SK-N-SH treated with all-trans-retinoic acid at 6 μM for 48 hours (cell line): ENCODE measurements at regions not wholly inside any gene's neighbourhood (a gene's known extent, or its start where the extent isn't known, plus 50 kb on each side); places are given as distances from the start of the nearest gene placed in this dataset.

Experiments used
- ATAC-seq: fragments of 200-7000 bp; cut with Tn5 transposase; 3 replicates; pipeline ENCODE4 v1.9.1; 2020; ENCODE audit warnings: mild to moderate bottlenecking, moderate library complexity
- BACH2 ChIP-seq: fragments of 250-450 bp; sonication (Bioruptor Pico); IDR thresholded peaks from 2 replicates; pipeline ENCODE4 v1.9.0; 2021; ENCODE audit warnings: mild to moderate bottlenecking, borderline replicate concordance
- CREB5 ChIP-seq: fragments of 250-450 bp; sonication (Bioruptor Pico); IDR thresholded peaks from 2 replicates; pipeline ENCODE4 v1.5.1; 2020; ENCODE audit warnings: low read depth, mild to moderate bottlenecking, moderate library complexity
- CSDC2 ChIP-seq: fragments of 250-450 bp; sonication (Bioruptor Pico); IDR thresholded peaks from 2 replicates; pipeline ENCODE4 v1.5.0; 2020; ENCODE audit warnings: mild to moderate bottlenecking, moderate library complexity
- ESRRG ChIP-seq: fragments of 250-450 bp; sonication (Bioruptor Pico); IDR thresholded peaks from 2 replicates; pipeline ENCODE4 v1.6.1; 2021; ENCODE audit warnings: mild to moderate bottlenecking
- GLIS3 ChIP-seq: fragments of 250-450 bp; sonication (Bioruptor Pico); IDR thresholded peaks from 2 replicates; pipeline ENCODE4 v1.5.0; 2020; ENCODE audit warnings: mild to moderate bottlenecking, moderate library complexity
- ISL1 ChIP-seq: fragments of 250-450 bp; sonication (Bioruptor Pico); IDR thresholded peaks from 2 replicates; pipeline ENCODE4 v2.1.2; 2022; ENCODE audit warnings: mild to moderate bottlenecking, moderate library complexity
- OSR1 ChIP-seq: fragments of 250-450 bp; sonication (Bioruptor Pico); IDR thresholded peaks from 2 replicates; pipeline ENCODE4 v1.8.0; 2022; ENCODE audit warnings: moderate library complexity, mild to moderate bottlenecking, inconsistent platforms
- POU6F1 ChIP-seq: fragments of 250-450 bp; sonication (Bioruptor Pico); IDR thresholded peaks from 2 replicates; pipeline ENCODE4 v1.8.0; 2021; ENCODE audit warnings: low read depth, mild to moderate bottlenecking, moderate library complexity, borderline replicate concordance
- PPARA ChIP-seq: fragments of 250-450 bp; sonication (Bioruptor Pico); IDR thresholded peaks from 2 replicates; pipeline ENCODE4 v1.5.0; 2020; ENCODE audit warnings: mild to moderate bottlenecking, borderline replicate concordance
- RARB ChIP-seq: fragments of 250-450 bp; sonication (Bioruptor Pico); IDR thresholded peaks from 2 replicates; pipeline ENCODE4 v1.8.0; 2021; ENCODE audit warnings: mild to moderate bottlenecking, moderate library complexity
- TCF4 ChIP-seq: fragments of 250-450 bp; sonication (Bioruptor Pico); IDR thresholded peaks from 2 replicates; pipeline ENCODE4 v1.8.0; 2021; ENCODE audit warnings: mild to moderate bottlenecking, moderate library complexity, borderline replicate concordance
- TOX ChIP-seq: fragments of 250-450 bp; sonication (Bioruptor Pico); IDR thresholded peaks from 2 replicates; pipeline ENCODE4 v1.8.0; 2021; ENCODE audit warnings: mild to moderate bottlenecking, moderate library complexity, borderline replicate concordance
- ZC3H10 ChIP-seq: fragments of 250-450 bp; sonication (Bioruptor Pico); IDR thresholded peaks from 2 replicates; pipeline ENCODE4 v1.5.1; 2021; ENCODE audit warnings: mild to moderate bottlenecking, moderate library complexity
- ZFP30 ChIP-seq: fragments of 450-650 bp; formaldehyde crosslinking; IDR thresholded peaks from 2 replicates; pipeline ENCODE4 v1.5.0; 2022; ENCODE audit warnings: mild to moderate bottlenecking, moderate library complexity
- ZNF70 ChIP-seq: fragments of 450-650 bp; formaldehyde crosslinking; IDR thresholded peaks from 2 replicates; pipeline ENCODE4 v1.5.0; 2020; ENCODE audit warnings: mild to moderate bottlenecking, moderate library complexity
- TF ChIP-seq, protein P1 (sequence below): fragments of 250-450 bp; sonication (Bioruptor Pico); IDR thresholded peaks from 2 replicates; pipeline ENCODE4 v1.5.0; 2020; ENCODE audit warnings: mild to moderate bottlenecking, moderate library complexity
- TF ChIP-seq, protein P2 (sequence below): fragments of 250-450 bp; sonication (Bioruptor Pico); IDR thresholded peaks from 2 replicates; pipeline ENCODE4 v1.5.1; 2021; ENCODE audit warnings: mild to moderate bottlenecking, moderate library complexity

DNA sequence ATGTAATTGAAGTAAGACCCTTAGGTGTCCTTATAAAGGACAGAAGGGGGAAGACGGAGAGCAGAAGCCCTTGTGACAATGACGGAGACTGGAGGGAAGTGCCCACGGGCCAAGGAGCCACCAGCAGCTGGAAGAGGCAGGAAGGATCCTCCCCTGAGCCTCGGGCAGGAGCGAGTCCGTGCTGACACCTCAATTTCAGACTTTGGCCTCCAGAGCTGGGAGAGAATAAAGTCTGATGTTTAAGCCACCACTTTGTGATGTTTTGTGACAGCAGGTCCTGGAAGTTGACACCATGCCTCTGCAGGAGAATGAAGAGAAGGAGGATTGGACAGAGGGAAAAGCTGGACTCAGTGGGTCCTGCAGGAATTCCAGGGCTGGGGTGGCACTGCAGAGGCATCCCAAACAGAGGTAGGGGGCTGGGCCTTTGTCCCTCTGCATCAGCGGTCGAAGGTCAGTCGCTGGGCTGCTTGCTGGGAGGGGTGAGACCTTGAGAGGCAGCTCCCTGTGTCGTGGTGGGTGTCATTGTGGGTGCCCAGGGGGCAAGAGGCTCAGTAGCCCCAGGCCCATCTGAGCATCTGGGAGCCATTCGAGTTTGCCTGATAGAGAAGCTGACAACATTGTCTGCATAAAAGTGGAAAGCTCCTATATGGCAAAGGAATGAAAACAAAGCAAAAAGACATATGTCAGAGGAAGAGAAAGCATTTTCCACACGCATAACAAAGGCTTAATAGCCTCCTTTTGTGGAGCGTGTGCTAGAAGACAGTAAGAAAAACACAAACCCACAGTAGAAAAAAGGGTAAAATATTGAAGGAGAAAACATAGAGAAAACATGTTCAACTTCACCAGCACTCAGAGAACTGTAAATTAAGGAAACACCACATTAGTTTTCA, 68.8 kb downstream of the RTL6 start:
- ATAC-seq, result no peak

GRCh38 chr22:44427611-44428470, 70.2 kb downstream of the RTL6 start:
- no peak for ATAC-seq
- no peak for TF ChIP-seq BACH2 (CRISPR knock-in tag)
- no peak for TF ChIP-seq TCF4
- no peak for TF ChIP-seq ZFP30 (CRISPR knock-in tag)
- no peak for TF ChIP-seq ZC3H10
- no peak for TF ChIP-seq TOX (CRISPR knock-in tag)
- TF ChIP-seq, protein P1, sequence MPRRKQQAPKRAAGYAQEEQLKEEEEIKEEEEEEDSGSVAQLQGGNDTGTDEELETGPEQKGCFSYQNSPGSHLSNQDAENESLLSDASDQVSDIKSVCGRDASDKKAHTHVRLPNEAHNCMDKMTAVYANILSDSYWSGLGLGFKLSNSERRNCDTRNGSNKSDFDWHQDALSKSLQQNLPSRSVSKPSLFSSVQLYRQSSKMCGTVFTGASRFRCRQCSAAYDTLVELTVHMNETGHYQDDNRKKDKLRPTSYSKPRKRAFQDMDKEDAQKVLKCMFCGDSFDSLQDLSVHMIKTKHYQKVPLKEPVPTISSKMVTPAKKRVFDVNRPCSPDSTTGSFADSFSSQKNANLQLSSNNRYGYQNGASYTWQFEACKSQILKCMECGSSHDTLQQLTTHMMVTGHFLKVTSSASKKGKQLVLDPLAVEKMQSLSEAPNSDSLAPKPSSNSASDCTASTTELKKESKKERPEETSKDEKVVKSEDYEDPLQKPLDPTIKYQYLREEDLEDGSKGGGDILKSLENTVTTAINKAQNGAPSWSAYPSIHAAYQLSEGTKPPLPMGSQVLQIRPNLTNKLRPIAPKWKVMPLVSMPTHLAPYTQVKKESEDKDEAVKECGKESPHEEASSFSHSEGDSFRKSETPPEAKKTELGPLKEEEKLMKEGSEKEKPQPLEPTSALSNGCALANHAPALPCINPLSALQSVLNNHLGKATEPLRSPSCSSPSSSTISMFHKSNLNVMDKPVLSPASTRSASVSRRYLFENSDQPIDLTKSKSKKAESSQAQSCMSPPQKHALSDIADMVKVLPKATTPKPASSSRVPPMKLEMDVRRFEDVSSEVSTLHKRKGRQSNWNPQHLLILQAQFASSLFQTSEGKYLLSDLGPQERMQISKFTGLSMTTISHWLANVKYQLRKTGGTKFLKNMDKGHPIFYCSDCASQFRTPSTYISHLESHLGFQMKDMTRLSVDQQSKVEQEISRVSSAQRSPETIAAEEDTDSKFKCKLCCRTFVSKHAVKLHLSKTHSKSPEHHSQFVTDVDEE (CRISPR knock-in tag), result no peak
- no peak for TF ChIP-seq ISL1 (CRISPR knock-in tag)
- no peak for TF ChIP-seq ESRRG (CRISPR knock-in tag)
- TF ChIP-seq, all 23 proteins: peak for 0

More for the DNA sequence above, 68.8 kb downstream of the RTL6 start:
- TF ChIP-seq BACH2 (CRISPR knock-in tag) (no peak), POU6F1 (no peak), CREB5 (CRISPR knock-in tag) (no peak), ESRRG (CRISPR knock-in tag) (no peak), ZNF70 (no peak)

DNA sequence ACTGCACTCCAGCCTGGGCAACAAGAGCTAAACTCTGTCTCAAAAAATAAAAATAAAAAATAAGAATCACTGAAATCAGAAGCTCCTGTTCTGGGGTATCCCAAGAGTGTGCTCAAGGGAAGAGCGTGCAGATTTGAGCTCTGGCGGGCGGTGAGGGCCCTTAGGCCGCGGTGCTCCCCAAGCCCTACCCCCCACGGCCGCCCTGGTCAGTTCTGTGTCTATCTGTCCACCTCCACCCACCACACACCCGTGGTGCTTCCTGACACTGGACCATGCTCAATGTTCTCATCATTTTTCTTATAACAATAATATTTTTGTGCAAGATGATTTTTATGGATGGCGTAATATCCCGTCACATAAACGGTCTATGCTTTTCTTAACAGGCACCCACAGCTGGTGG, 71.1 kb downstream of the RTL6 start:
- no peak for ATAC-seq
- TF ChIP-seq ZNF70 (no peak), ESRRG (CRISPR knock-in tag) (no peak), GLIS3 (no peak), ZFP30 (CRISPR knock-in tag) (no peak), TCF4 (no peak), CSDC2 (no peak), OSR1 (CRISPR knock-in tag) (no peak), PPARA (CRISPR knock-in tag) (no peak), TOX (CRISPR knock-in tag) (no peak), BACH2 (CRISPR knock-in tag) (no peak), RARB (CRISPR knock-in tag) (no peak)
- TF ChIP-seq, protein P1 (CRISPR knock-in tag), result no peak
- TF ChIP-seq, protein P2, sequence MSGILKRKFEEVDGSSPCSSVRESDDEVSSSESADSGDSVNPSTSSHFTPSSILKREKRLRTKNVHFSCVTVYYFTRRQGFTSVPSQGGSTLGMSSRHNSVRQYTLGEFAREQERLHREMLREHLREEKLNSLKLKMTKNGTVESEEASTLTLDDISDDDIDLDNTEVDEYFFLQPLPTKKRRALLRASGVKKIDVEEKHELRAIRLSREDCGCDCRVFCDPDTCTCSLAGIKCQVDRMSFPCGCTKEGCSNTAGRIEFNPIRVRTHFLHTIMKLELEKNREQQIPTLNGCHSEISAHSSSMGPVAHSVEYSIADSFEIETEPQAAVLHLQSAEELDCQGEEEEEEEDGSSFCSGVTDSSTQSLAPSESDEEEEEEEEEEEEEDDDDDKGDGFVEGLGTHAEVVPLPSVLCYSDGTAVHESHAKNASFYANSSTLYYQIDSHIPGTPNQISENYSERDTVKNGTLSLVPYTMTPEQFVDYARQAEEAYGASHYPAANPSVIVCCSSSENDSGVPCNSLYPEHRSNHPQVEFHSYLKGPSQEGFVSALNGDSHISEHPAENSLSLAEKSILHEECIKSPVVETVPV, result no peak
